ENCODE measurements at regions not wholly inside any gene's neighbourhood (a gene's known extent, or its start where the extent isn't known, plus 50 kb on each side); places are given as distances from the start of the nearest gene placed in this dataset.

DNA sequence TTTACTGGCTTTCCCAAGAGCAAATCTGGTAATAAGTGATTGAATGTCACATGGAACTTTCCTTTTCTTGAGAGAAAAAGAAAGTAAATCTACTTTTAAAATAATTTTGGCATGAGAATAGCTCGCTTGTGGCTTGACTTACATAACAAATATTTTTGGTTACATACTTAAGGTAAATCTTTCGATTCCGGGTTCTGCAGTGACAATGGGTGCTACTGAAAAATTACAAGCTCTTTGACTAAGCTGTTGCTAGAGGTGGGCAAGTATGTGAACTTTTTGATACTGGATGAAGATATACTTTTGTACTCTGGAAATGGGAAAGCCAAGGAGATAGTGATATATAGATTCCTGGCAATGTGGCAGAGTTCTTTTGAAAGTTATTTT, 51.9 kb upstream of the OTOL1 start:
- Histone ChIP-seq H3K4me3 (ENCODE audit: low read depth, low read length) (no peak overlapping the region), H3K27me3 (replicated peaks; ENCODE audit: control insufficient read depth, insufficient read depth, low read length) (no peaks in the 10 kb centered on the region), H3K4me1 (no peaks in the 10 kb centered on the region), H3K9me3 (no peaks in the 10 kb centered on the region), H3K36me3 (ENCODE audit: control insufficient read depth, insufficient read depth, low read length) (no peaks in the 10 kb centered on the region)
- no peaks in the 10 kb centered on the region for H3K9me3 Mint-ChIP-seq (ENCODE audit: unreplicated experiment)
- peaks cover 8% of the 10 kb centered on the region for H3K27me3 Mint-ChIP-seq (ENCODE audit: insufficient read depth, unreplicated experiment)
- H3K27ac Mint-ChIP-seq (ENCODE audit: unreplicated experiment): no peak overlapping the region
- CTCF ChIA-PET: no interaction called here
- H3K4me1 Mint-ChIP-seq (ENCODE audit: low read depth, unreplicated experiment): no peaks in the 10 kb centered on the region
- TF ChIP-seq, protein P1, sequence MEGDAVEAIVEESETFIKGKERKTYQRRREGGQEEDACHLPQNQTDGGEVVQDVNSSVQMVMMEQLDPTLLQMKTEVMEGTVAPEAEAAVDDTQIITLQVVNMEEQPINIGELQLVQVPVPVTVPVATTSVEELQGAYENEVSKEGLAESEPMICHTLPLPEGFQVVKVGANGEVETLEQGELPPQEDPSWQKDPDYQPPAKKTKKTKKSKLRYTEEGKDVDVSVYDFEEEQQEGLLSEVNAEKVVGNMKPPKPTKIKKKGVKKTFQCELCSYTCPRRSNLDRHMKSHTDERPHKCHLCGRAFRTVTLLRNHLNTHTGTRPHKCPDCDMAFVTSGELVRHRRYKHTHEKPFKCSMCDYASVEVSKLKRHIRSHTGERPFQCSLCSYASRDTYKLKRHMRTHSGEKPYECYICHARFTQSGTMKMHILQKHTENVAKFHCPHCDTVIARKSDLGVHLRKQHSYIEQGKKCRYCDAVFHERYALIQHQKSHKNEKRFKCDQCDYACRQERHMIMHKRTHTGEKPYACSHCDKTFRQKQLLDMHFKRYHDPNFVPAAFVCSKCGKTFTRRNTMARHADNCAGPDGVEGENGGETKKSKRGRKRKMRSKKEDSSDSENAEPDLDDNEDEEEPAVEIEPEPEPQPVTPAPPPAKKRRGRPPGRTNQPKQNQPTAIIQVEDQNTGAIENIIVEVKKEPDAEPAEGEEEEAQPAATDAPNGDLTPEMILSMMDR (IDR thresholded peaks at IDR 0.05; ENCODE audit: insufficient read depth in 1 of 2, low read depth in 1 of 2, low read length in 1 of 2, severe bottlenecking in 1 of 2, unreplicated experiment in 1 of 2): no peak
- no peak overlapping the region for H3K4me3 Mint-ChIP-seq (ENCODE audit: unreplicated experiment)
- BruUV-seq (replicated peaks): no TSS peak
- POLR2A ChIA-PET: no interaction called here
- intact Hi-C loops (cut with micrococcal nuclease; ENCODE audit: unreplicated experiment): no loop called here
- H3K36me3 Mint-ChIP-seq (ENCODE audit: insufficient read depth, unreplicated experiment): no peaks in the 10 kb centered on the region
- no peak for DNase-seq

GRCh38 chr3:161443921-161444693, 52.5 kb upstream of the OTOL1 start:
- no peak for DNase-seq
- Histone ChIP-seq H3K4me1 (no peaks in the 10 kb centered on the region), H3K4me3 (ENCODE audit: low read depth, low read length) (no peak overlapping the region), H3K27me3 (replicated peaks; ENCODE audit: control insufficient read depth, insufficient read depth, low read length) (no peaks in the 10 kb centered on the region), H3K9me3 (no peaks in the 10 kb centered on the region), H3K36me3 (ENCODE audit: control insufficient read depth, insufficient read depth, low read length) (no peaks in the 10 kb centered on the region)
- no TSS peak for BruUV-seq (replicated peaks)
- no peak overlapping the region for H3K4me3 Mint-ChIP-seq (ENCODE audit: unreplicated experiment)
- POLR2A ChIA-PET: no interaction called here
- H3K27me3 Mint-ChIP-seq (ENCODE audit: insufficient read depth, unreplicated experiment): peaks cover 8% of the 10 kb centered on the region
- no peaks in the 10 kb centered on the region for H3K9me3 Mint-ChIP-seq (ENCODE audit: unreplicated experiment)
- no peaks in the 10 kb centered on the region for H3K4me1 Mint-ChIP-seq (ENCODE audit: low read depth, unreplicated experiment)
- CTCF ChIA-PET: no interaction called here
- TF ChIP-seq, protein P1 (IDR thresholded peaks at IDR 0.05; ENCODE audit: insufficient read depth in 1 of 2, low read depth in 1 of 2, low read length in 1 of 2, severe bottlenecking in 1 of 2, unreplicated experiment in 1 of 2): no peak
- no peaks in the 10 kb centered on the region for H3K36me3 Mint-ChIP-seq (ENCODE audit: insufficient read depth, unreplicated experiment)
- no peak overlapping the region for H3K27ac Mint-ChIP-seq (ENCODE audit: unreplicated experiment)
- intact Hi-C loops (cut with micrococcal nuclease; ENCODE audit: unreplicated experiment): no loop called here

DNA sequence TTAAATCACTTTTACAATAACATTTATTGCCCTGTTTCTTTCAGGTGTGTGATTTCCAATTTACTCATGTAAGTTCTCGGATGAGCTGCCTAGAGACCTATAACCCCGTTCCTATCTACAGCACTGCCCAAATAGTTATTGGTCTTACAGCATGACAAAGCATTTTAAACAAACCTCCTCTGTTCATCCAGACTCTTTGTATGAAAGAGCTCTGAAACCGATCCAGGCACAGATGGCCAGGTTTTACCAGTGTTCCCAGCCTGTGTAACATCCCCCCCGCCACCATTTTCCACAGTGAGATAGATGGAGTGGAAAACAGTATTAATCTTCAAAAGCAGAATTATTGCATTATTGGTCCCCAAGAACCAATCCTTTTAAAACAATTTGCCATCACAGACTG, 59.0 kb upstream of the SPTSSB start:
- Mint-ChIP-seq H3K36me3 (ENCODE audit: insufficient read depth, unreplicated experiment) (no peaks in the 10 kb centered on the region), H3K27me3 (ENCODE audit: insufficient read depth, unreplicated experiment) (no peaks in the 10 kb centered on the region), H3K4me3 (ENCODE audit: unreplicated experiment) (no peak overlapping the region), H3K27ac (ENCODE audit: unreplicated experiment) (no peak overlapping the region), H3K4me1 (ENCODE audit: low read depth, unreplicated experiment) (no peaks in the 10 kb centered on the region), H3K9me3 (ENCODE audit: unreplicated experiment) (no peaks in the 10 kb centered on the region)
- H3K9me3 ChIP-seq: no peaks in the 10 kb centered on the region
- no peaks in the 10 kb centered on the region for H3K36me3 ChIP-seq (ENCODE audit: control insufficient read depth, insufficient read depth, low read length)
- H3K4me1 ChIP-seq: no peaks in the 10 kb centered on the region
- H3K27me3 ChIP-seq (replicated peaks; ENCODE audit: control insufficient read depth, insufficient read depth, low read length): no peaks in the 10 kb centered on the region
- intact Hi-C loops (cut with micrococcal nuclease; ENCODE audit: unreplicated experiment): no loop called here
- no peak for DNase-seq
- TF ChIP-seq, protein P1 (IDR thresholded peaks at IDR 0.05; ENCODE audit: insufficient read depth in 1 of 2, low read depth in 1 of 2, low read length in 1 of 2, severe bottlenecking in 1 of 2, unreplicated experiment in 1 of 2): no peak
- no TSS peak for BruUV-seq (replicated peaks)
- CTCF ChIA-PET: no interaction called here
- POLR2A ChIA-PET: no interaction called here
- no peak overlapping the region for H3K4me3 ChIP-seq (ENCODE audit: low read depth, low read length)
